ENCODE measurements at regions not wholly inside any gene's neighbourhood (a gene's known extent, or its start where the extent isn't known, plus 50 kb on each side); places are given as distances from the start of the nearest gene placed in this dataset.

- H3K4me1 Mint-ChIP-seq (ENCODE audit: low read depth, unreplicated experiment): no peaks in the 10 kb centered on the region
- CTCF ChIA-PET: no interaction called here
- intact Hi-C loops (cut with micrococcal nuclease; ENCODE audit: unreplicated experiment): no loop called here
- H3K36me3 Mint-ChIP-seq (ENCODE audit: insufficient read depth, unreplicated experiment): no peaks in the 10 kb centered on the region
- BruUV-seq (replicated peaks): no TSS peak
- no peak for DNase-seq
- peaks cover 13% of the 10 kb centered on the region for H3K27me3 Mint-ChIP-seq (ENCODE audit: unreplicated experiment)
- H3K9me3 Mint-ChIP-seq (ENCODE audit: low read depth, unreplicated experiment): peaks cover 4% of the 10 kb centered on the region
- TF ChIP-seq CTCF (IDR thresholded peaks at IDR 0.05; ENCODE audit: unreplicated experiment): no peak
- H3K4me3 Mint-ChIP-seq (ENCODE audit: low read depth, unreplicated experiment): no peak overlapping the region
- no peak overlapping the region for H3K27ac Mint-ChIP-seq (ENCODE audit: unreplicated experiment)
These were observed 488.7 kb upstream of the USP24 start for GRCh38 chr1:55703726-55704363.

- Mint-ChIP-seq H3K36me3 (ENCODE audit: insufficient read depth, unreplicated experiment) (no peaks in the 10 kb centered on the region), H3K4me1 (ENCODE audit: low read depth, unreplicated experiment) (no peaks in the 10 kb centered on the region)
These were observed 486.9 kb upstream of the USP24 start for GRCh38 chr1:55702064-55702463.

GRCh38 chr1:55700359-55701130 lies 485.4 kb upstream of the USP24 start:
- no peak overlapping the region for H3K4me3 Mint-ChIP-seq (ENCODE audit: low read depth, unreplicated experiment)
- CTCF ChIA-PET: no interaction called here
- H3K4me1 Mint-ChIP-seq (ENCODE audit: low read depth, unreplicated experiment): no peaks in the 10 kb centered on the region
- no peak for TF ChIP-seq CTCF (IDR thresholded peaks at IDR 0.05; ENCODE audit: unreplicated experiment)
- no peaks in the 10 kb centered on the region for H3K36me3 Mint-ChIP-seq (ENCODE audit: insufficient read depth, unreplicated experiment)
- peaks cover 7% of the 10 kb centered on the region for H3K9me3 Mint-ChIP-seq (ENCODE audit: low read depth, unreplicated experiment)
- no TSS peak for BruUV-seq (replicated peaks)
- no peak for DNase-seq
- intact Hi-C loops (cut with micrococcal nuclease; ENCODE audit: unreplicated experiment): no loop called here
- no peak overlapping the region for H3K27ac Mint-ChIP-seq (ENCODE audit: unreplicated experiment)
- H3K27me3 Mint-ChIP-seq (ENCODE audit: unreplicated experiment): peaks cover 12% of the 10 kb centered on the region

More at GRCh38 chr1:55702064-55702463, 486.9 kb upstream of the USP24 start:
- DNase-seq: peak; percentile 18
- Mint-ChIP-seq H3K9me3 (ENCODE audit: low read depth, unreplicated experiment) (peaks cover 7% of the 10 kb centered on the region), H3K27me3 (ENCODE audit: unreplicated experiment) (peaks cover 13% of the 10 kb centered on the region), H3K4me3 (ENCODE audit: low read depth, unreplicated experiment) (no peak overlapping the region), H3K27ac (ENCODE audit: unreplicated experiment) (no peak overlapping the region)
- BruUV-seq (replicated peaks): no TSS peak
- intact Hi-C loops (cut with micrococcal nuclease; ENCODE audit: unreplicated experiment): no loop called here
- TF ChIP-seq CTCF (IDR thresholded peaks at IDR 0.05; ENCODE audit: unreplicated experiment): peak; percentile 69
- CTCF ChIA-PET: interaction anchor here (0.6 to 1.3 kb wide), 2 partner anchors 8 to 59 kb away, joined by 3 read pairs; no protein-coding TSS in a partner anchor

GRCh38 chr1:55699228-55699627 lies 484.1 kb upstream of the USP24 start:
- Mint-ChIP-seq H3K36me3 (ENCODE audit: insufficient read depth, unreplicated experiment) (no peaks in the 10 kb centered on the region), H3K27me3 (ENCODE audit: unreplicated experiment) (no peaks in the 10 kb centered on the region), H3K4me3 (ENCODE audit: low read depth, unreplicated experiment) (no peak overlapping the region), H3K27ac (ENCODE audit: unreplicated experiment) (no peak overlapping the region), H3K4me1 (ENCODE audit: low read depth, unreplicated experiment) (no peaks in the 10 kb centered on the region), H3K9me3 (ENCODE audit: low read depth, unreplicated experiment) (peaks cover 3% of the 10 kb centered on the region)
- DNase-seq: no peak
- intact Hi-C loops (cut with micrococcal nuclease; ENCODE audit: unreplicated experiment): no loop called here
- BruUV-seq (replicated peaks): no TSS peak
- no peak for TF ChIP-seq CTCF (IDR thresholded peaks at IDR 0.05; ENCODE audit: unreplicated experiment)
- CTCF ChIA-PET: no interaction called here

Measured in Calu3 (cell line).